ENCODE measurements at regions not wholly inside any gene's neighbourhood (a gene's known extent, or its start where the extent isn't known, plus 50 kb on each side); places are given as distances from the start of the nearest gene placed in this dataset.

DNA sequence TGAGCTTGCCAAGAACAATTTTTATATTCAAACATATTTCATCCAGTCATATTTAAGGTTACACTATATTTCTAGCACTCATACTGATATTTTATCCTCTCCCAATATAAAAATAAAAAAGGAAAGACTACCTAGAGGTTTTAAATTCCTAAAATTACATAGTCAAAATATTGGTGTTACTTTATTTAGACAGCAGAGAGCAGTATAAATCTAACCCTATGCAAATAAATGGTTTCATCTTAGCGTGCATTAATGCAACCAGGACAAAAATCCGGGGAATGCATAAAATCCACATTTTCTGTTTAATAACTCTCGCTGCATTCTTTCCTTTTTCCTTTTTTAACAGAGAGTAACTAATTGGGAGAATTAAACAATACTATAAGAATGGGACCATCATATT is 1447.4 kb upstream of the ALCAM start:
- TF ChIP-seq POLR2A (IDR thresholded peaks at IDR 0.05) = no peak
- TF ChIP-seq, protein P1, sequence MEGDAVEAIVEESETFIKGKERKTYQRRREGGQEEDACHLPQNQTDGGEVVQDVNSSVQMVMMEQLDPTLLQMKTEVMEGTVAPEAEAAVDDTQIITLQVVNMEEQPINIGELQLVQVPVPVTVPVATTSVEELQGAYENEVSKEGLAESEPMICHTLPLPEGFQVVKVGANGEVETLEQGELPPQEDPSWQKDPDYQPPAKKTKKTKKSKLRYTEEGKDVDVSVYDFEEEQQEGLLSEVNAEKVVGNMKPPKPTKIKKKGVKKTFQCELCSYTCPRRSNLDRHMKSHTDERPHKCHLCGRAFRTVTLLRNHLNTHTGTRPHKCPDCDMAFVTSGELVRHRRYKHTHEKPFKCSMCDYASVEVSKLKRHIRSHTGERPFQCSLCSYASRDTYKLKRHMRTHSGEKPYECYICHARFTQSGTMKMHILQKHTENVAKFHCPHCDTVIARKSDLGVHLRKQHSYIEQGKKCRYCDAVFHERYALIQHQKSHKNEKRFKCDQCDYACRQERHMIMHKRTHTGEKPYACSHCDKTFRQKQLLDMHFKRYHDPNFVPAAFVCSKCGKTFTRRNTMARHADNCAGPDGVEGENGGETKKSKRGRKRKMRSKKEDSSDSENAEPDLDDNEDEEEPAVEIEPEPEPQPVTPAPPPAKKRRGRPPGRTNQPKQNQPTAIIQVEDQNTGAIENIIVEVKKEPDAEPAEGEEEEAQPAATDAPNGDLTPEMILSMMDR (IDR thresholded peaks at IDR 0.05) = no peak
